GM19395 (cell line): ENCODE measurements at regions not wholly inside any gene's neighbourhood (a gene's known extent, or its start where the extent isn't known, plus 50 kb on each side); places are given as distances from the start of the nearest gene placed in this dataset.
"Not testable (repeated sequence)": the region's sequence is repeated elsewhere in the genome, so short reads cannot be mapped to it uniquely, and the experiment has no call there.

Experiments
- ATAC-seq: cut with Tn5 transposase; IDR thresholded peaks from one replicate; pipeline ENCODE4 v1.9.1; 2021; ENCODE audit warnings: mild to moderate bottlenecking, moderate library complexity; ENCODE audit not compliant: unreplicated experiment

DNA sequence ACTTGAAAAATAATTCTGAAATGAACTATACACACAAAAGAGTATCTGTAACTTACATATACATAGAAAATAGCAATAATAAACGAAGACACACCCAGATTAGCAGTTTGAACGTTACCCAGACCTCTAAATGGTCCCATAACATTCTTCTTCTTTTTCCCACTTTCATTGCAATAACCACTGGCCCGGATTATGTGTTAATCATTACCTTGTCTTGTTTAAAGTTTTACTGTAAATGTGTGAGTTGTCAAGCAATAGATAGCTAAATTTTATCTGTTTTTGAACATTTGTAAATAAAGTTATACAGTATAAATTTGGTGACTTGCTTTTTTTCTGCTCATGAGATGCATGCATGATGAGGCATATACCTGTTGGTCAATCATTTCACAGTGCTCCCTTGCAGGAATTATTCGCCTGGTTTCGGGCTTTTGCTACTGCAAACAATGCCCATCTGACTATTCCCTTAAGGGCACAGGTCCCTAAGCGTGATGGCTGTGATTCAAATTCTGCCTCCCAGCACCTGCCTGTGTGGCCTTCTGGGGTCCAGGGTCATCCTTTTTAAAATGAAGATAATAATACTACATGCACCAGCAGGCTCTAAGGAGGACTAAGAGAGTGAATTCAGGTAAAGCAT, 66.1 kb downstream of the GADD45G start:
- no peak for ATAC-seq

DNA sequence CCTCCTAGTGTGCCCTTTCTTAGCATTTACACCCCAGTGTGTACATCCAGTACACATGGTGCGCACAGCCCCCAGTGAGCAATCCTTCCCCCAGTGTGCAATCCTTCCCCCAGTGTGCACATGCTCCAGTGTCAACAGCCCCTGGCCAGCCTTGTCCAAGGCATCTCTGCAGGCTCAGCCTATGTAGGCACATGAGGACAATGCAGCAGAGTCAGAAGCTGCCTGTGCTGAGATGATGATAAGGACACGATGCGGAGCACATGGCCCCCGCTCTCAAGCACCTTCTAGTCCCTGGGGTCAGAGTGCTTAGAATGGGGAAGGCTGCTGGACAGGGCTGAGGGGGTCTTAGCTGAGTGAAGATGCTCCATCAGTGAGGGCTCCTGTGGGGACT, 69.8 kb downstream of the GADD45G start:
- no peak for ATAC-seq

DNA sequence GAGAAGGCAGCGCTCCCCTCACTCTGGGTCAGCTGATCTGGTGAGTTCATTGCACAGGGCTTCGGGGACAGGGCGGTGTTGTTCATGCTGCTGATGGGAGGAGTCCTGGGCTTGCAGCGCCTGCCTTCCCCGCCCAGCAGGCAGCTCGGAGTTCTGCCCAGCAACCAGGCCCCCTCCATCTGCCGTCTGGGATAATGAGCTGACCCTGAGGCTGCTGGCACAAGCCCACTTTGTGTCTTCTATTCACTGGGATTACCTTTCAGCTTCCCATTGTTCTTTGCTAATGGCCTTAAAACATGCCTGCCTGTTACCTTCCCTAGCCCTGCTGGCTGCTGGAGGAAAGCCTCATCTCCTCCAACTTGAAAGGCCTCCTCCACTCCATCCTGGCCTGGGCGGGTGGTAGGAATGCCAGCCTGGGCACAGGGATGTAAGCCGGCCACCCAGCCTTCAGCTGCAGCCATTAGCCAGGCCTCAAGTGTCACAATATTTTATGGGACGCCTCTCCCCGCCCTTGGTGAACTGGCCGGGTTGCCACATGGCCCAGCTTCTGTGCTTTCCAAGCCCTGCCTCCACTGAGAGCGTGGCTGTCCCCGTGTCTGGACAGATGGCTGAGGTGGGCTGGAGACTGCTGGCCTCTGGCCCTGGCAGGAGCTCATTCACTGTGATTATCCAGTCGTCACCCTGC, 70.4 kb downstream of the GADD45G start:
- no peak for ATAC-seq

DNA sequence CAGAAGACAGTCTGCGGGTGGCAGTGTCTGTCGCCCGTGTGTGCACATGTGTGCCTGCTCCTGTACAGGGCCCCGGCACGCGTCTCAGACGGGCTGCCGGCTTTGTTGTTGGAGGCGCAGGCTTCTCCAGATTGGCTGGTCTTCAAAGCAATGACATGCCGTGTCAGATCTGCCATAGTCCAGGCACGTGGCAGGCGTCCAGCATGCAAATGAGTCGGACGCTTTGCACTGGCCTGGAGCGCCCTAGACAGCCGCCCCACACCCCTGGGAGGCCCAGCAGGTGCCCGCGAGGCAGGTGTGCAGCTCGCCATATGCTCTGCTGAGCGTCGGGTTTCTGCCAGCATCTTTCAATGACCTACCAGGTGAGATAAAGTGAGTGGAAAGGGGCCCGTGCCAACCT, 71.5 kb downstream of the GADD45G start:
- ATAC-seq, result no peak

DNA sequence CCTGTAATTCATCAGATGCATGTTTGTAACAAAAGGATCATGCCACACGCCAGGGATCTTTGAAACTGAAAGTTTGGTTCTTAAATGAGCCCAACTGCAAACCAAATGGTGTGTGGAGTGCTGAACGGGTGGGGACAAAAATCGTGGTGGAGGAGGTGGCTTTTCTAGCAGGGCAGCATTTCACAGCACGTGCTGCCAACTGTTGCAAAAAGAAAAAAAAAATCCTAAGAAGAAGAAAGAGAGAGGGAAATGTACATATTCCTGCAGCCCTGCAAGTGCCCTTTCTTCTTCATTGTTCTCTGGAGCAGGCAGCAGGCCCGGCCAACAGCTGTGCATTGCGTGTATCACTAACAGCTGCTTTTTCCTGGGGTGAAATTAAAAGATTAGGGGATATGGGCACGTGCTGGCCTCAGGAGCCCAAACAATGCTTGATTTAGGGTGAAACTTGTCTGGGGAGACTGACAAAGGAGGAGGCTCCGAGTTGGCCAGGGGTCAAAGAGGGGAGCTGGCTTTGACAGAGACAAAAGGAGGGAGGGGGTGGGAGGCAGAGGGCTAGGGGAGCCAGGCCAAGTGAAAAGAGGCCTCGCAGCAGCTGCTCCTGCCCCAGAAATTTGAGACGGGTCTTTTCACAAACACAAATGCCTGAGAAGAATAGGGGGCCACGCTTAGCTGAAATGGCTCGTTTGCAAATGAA, 73.0 kb downstream of the GADD45G start:
- no peak for ATAC-seq

DNA sequence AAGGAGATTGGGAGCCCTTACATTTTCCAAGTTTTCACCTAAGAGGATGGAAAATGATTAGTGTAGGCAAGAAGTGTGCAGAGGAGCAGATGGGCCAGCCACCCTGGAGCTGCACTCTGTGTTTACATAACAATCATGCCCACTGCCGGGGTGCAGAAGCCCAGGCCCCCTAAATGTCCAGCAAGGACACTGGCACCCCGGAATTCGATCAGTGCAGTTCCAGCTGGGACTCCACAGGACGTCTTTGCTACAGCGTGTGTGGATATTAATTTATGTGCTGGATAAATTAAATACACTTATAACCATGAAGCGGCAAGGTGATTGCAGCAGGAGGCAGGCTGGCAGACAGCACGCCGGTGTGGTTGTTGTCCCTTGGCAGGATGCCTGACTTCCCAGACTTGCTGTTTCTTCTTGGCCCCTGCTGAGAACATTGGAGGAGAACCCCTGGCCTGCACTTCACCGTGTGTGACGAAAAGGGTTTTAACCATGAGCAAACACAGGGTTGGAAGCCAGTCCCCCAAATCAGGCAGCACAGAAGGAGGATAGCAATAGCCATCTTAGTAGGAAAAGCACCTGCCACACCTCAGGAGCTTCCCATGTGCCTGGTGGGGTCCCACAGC, 73.7 kb downstream of the GADD45G start:
- ATAC-seq, result no peak

DNA sequence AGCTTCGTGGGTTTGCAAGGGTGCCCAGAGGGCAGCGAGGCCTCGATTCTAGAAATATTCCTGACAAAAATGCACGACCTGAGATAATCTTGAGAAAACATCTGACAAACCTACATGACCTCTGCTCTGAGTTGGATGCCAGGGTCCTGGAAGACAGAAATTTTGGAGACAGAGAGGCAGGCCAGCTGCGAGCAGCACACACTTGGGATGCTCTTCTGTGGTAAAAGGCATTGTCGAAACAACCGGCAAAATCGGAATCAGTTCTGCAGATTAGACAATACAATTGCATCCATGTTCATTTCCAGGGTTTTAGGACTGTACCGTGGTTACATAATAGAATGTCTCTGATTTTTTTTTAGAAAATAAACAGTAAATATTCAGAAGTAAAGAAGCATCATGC, 74.2 kb downstream of the GADD45G start:
- no peak for ATAC-seq

DNA sequence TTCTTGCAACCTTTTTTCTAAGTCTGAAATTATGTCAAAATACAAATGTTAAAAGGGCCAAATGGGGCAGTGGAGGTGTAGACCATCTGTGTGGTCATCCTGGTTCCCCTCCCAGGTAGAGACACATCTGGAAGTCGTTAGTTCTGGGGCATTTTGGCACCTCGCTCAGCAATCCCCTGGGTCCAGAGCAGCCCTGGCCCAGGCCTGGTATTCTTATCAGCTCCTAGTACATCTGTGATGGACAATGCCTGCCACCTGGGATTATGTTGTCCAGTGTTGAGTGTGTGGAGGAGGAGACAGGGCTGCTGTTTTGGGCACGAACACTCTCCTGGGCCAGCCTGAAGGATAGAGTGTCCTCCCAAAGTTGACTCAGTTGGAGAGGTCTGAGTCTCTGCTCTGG, 74.8 kb downstream of the GADD45G start:
- no peak for ATAC-seq

DNA sequence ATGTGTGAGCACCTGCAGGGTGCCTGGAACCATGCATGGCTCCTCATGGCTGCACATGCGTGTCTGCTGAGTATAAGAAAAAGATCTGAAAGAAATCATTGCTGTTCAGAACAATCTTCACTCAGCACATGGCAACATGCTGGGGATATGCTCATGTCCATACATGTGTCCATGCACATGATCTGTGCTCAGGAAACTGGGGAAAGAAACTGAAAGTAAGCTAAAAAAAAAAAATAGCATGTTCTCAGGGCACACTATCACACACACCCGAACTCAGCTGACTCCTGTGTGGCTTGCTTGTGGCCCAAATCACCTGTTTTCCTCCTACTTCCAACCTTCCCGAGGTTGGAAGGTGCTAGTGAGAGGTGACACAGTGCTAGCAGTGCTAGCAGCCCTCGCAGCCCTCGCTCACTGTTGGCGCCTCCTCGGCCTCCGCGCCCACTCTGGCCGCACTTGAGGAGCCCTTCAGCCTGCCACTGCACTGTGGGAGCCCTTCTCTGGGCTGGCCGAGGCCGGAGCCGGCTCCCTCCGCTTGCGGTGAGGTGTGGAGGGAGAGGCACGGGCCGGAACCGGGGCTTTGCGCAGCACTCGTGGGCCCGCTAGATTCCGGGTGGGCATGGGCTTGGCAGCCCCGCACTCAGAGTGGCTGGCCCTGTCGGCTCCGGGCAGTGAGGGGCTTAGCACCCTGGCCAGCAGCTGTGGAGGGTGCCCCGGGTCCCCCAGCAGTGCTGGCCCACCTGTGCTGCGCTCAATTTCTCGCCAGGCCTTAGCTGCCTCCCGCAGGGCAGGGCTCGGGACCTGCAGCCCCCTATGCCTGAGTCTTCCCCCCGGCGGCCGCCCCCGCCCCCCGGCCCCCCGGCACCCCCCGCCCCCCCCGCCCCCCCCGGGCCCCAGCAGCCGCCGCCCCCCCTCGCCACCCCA, 76.0 kb downstream of the GADD45G start:
- ATAC-seq, result no peak

DNA sequence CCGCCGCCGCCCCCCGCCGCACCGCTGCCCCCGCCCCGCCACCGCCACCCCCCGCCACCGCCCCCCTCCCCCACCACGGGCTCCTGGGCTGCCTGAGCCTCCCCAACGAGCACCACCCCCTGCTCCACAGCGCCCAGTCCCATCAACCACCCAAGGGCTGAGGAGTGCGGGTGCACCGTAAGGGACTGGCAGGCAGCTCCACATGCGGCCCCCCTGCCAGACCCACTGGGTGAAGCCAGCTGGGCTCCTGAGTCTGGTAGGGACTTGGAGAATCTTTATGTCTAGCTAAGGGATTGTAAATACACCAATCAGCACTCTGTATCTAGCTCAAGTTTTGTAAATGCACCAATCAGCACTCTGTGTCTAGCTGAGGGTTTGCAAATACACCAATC, 76.7 kb downstream of the GADD45G start:
- ATAC-seq, result not testable (repeated sequence)

DNA sequence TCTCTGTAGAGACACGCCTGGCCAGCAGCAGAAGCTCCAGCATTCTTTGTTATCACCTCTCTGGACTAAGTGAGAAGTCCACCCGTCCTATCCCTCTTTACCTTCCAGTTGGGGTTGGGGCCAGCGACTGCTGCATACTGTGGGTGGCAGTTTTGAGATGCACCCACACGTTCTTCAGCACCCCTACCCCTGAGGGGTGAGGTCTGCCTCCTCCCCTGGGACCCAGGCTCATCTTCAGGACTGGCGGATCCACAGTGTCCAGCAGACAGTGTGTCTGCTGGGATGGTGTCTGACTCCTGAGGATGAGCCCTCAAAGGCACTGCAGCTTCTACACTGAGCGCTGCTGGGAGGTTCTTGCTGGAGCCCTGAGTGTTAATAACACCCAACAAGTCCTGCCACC, 78.8 kb downstream of the GADD45G start:
- no peak for ATAC-seq

DNA sequence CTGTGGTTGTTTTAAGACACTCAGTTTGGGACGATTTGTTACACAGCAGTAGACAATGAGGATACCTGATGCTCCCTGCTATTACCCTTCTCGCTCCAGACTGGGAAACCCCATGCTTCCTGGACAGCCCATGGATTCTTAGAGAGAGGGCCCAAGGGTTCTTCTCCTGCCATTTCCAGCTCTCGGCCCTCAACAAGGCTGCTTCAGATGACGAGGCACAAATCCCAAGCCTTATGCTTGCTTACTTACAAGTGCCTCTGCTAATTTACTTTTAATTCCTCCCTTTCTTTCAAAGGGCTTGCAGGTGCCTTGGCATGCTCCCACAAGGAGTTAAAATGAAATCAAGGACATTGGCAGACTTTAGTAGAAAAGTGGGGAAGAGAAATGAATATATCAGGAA, 79.4 kb downstream of the GADD45G start:
- no peak for ATAC-seq

DNA sequence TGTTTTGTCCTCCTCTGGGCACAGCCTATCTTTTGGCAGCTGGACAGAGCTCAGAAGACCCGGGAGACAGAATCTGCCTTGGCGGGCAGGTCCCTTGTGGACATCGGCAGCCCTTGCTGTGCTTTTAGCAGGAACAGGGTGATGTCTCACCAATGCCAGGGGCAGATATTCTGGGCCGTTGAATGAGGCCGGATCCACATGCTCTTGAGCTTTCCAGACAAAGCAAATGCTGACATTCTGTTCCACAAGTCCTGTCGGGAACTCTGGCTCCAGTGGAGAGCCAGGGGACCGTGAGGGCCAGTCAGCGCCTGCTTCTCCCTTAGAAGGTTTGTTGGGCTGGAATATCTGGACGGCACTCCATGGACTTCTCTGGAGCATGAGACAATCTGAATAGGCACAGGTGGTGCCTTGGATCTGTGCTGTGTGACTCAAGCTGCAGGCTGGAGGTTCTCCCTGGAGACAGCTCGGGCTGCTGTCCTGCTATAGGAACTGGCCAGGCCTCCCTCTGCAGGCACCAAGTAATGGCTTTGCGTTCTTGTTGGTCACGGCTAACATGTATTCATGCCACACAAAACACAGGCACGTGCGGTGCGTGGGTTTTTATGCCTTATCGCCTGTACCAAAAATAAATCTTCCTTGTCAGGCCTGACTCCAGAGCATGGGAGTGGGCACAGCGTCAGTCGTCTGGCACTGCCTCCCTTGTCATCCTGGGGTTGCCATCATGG, 80.3 kb downstream of the GADD45G start:
- ATAC-seq, result no peak

DNA sequence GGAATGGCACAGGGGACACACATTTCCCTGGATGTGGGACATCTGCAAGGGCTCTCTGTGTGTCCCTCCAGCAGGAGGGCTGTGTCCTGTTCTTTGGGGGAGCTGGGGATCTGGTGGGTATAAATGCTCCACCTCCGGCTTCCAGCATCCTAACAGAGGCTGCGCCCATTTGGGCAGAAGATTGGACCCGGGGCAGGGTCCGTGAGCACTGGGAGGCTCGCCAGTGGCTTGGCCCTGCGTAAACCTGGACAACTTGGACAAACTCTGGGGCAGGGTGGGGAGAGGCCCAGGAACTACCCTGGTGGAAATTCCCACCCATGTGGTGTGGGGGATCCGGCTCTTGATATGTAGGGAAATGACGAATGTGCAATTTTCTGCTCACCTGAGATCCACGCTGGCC, 80.9 kb downstream of the GADD45G start:
- ATAC-seq, result no peak

DNA sequence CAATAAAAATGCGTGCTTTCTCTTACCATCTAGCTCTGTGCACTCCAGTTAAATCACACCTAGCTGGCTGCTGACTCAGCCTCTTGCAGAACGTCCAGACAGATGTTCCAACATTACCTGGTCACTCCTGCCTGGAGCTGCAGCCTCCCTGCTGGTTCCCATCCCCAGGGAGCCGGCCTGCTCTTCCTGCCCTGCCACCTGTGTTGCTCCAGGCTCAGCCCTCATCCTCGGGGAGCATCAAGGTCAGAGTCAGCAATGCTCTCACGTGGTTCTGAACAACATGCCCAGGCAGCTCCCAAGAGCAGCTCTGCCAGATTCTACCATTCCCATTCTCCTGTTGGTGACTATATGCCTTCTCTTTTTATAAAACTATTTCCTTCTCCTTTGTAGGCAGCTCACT, 81.3 kb downstream of the GADD45G start:
- ATAC-seq, result no peak

DNA sequence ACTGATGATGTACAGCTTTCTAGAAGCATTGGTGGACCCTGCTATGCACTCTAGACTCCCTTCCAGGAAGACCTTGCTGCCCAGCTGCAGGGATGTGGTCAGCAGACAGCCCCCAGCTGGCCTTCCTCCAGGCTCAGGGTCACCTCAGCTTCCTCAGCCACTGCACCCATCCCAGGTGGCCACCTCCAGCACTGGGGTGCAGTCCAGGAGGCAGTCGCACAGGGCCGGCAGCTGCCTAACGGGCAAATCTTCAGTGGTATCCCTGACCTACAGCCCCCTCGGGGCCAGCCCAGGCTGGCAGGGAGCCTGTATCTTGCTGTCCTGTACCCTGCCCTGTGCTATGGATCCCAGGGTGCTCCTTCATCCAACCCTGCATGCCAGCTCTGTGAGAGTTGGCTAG, 81.8 kb downstream of the GADD45G start:
- no peak for ATAC-seq

DNA sequence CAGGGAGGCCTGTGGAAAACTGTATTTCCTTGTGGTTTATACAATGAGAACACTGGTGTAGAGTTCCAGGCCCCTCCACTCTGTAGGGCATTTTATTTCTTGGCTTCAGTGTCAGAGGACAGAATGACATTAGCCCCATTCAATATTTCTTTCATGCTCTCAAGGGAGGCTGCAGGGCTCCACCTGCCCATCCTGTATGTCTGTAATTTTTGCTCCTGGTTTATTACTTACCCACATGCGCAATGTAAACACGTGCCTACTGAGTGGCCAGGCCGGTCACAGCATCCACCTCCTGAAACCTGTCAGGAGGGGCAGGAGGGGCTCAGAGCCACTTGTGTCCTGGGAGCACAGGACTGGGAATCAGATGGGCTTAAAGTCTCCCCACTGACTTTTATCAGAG, 82.4 kb downstream of the GADD45G start:
- no peak for ATAC-seq

DNA sequence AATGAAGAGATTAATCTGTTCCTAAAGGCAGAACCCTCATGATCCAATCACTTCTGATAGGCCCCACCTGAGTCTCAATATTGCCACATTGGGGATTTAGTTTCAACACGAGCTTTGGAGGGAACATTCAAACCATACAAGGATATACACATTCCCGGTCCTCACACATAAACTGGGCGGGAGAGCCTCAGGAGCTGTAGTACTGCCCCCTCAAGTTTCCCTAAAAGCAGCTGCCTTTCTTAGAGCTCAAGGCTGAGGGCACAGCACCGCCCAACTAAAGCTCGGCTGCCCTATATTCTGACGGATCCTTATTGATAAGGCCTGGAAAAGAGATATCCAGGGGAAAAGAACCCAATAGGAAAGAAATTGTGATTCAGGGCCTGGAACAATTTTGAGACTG, 83.0 kb downstream of the GADD45G start:
- ATAC-seq, result no peak

DNA sequence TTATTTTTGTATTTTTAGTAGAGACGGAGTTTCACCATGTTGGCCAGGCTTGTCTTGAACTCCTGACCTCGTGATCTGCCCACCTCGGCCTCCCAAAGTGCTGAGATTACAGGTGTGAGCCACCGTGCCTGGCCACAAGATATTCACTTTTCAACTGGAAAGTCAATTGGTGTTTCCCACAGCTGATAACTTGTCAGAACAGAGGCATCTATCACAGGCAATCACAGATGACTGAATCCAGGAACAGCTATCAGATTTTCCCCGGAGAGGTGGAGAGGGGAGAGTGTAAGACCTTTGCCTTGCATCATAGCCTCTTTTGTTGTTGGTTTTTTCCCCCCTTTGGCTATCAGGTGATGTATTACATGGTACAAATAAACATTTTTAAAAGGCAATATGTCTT, 84.5 kb downstream of the GADD45G start:
- not testable (repeated sequence) for ATAC-seq

DNA sequence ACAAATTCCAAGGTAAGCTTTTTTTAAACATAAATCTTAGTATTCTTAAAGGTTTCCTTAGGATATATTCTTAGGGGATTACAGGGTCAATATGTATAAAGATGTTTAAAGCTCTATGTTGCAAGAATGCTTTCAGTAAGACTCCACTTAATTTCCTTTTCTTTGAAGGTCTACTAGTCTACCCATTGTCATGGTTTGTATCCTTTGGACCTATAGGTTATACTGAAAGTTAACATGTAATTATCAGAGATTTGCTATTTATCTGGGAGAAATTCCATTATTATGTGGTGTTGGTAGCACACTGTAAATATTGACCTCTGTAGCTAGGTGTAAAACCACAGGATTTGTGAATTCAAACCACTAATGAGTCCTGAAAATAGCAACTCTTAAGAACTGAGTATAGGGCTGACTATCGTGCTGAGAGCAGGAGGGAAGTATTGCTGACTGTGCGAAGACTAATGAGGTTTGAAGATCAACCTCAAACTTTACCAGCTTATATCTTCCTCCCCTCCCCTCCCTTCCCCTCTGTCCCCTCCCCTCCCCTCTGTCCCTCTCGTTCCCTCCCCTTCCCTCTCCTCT, 85.6 kb downstream of the GADD45G start:
- ATAC-seq, result peak; percentile 90
